GM19025 (cell line): ENCODE measurements at regions not wholly inside any gene's neighbourhood (a gene's known extent, or its start where the extent isn't known, plus 50 kb on each side); places are given as distances from the start of the nearest gene placed in this dataset.
A peak's percentile ranks its signal among the peaks of the same experiment; 100 is the strongest.

ENCODE experiments used
- ATAC-seq: cut with Tn5 transposase; IDR thresholded peaks from one replicate; pipeline ENCODE4 v1.9.1; 2021; ENCODE audit warnings: mild to moderate bottlenecking, low read depth, moderate library complexity; ENCODE audit not compliant: unreplicated experiment

DNA sequence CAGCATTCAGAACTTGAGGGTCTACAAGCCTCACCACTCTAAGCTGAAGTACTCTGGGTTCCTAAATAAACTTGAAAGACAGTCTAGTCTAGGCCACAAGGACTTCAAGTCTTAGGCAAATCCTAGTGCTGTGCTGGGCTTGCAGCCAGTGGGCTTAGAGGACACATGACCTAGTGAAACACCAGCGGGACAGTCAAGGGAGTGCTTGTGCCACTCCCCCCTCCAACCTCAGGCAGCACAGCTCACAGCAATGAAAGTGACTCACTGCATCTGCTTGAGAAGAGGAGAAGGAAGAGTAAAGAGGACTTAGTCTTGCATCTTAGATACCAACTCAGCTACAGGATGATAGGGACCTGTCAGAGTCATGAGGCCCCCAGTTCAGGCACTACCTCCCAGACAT is 438.1 kb downstream of the IPO8 start:
- ATAC-seq: no peak

GRCh38 chr12:30251546-30251945 is 444.1 kb downstream of the IPO8 start:
- ATAC-seq: no peak

DNA sequence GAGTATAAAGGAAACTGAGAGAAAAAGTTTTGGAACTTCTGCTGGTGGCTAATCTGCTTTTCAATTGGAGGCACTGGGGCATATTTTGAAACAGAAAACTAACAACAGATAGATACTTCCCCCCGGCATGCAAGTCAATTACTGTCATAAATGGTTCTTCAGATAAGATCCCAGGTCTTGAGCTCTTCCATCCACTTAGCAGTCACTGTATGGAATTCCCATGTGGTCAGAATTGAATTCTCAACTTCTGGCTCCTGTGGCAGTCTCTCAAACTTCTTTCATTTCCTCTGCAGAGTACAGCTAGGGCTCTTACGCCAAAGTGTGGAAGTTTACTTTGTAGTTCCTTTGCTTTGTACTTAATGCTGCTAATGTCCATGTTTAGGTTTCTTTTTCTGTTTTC is 452.2 kb downstream of the IPO8 start:
- no peak for ATAC-seq

DNA sequence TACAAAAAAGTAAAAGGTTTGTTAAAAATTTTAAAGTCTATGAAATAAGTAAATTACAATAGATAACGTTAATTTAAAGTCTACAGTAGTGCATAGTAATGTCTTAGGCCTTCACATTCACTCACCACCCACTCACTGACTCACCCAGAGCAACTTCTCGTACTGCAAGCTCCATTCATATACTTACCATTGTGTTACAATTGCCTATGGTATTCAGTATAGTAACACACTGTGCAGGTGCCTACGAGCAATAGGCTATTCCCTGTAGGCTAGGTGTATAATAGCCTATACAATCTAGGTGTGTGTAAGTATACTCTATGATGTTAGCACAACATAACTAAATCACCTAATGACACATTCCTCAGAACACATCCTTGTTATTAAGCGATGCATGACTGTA is 435.3 kb upstream of the TMTC1 start:
- ATAC-seq: no peak

- no peak for ATAC-seq
Measured at GRCh38 chr12:30218073-30218472, 434.3 kb upstream of the TMTC1 start.

DNA sequence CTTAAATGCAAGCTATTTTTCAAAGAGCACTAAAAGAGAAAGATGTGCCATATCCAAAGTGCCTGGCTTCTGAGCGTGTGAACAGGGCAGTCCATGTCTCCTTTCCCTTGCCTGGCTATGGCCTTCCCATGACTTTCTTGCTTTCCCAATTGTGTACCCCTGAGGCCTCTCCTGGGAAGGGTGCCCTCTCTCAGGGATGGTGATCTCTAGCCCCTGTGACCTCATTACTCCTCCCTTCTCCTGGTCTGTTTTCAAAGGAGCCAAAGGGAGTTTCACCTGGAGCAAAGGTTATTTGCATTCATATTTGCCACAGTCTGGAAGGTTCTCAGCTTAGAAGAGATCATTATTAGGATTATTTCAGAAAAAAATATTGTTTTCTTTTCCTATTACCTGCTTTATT is 429.4 kb upstream of the TMTC1 start:
- ATAC-seq: no peak

DNA sequence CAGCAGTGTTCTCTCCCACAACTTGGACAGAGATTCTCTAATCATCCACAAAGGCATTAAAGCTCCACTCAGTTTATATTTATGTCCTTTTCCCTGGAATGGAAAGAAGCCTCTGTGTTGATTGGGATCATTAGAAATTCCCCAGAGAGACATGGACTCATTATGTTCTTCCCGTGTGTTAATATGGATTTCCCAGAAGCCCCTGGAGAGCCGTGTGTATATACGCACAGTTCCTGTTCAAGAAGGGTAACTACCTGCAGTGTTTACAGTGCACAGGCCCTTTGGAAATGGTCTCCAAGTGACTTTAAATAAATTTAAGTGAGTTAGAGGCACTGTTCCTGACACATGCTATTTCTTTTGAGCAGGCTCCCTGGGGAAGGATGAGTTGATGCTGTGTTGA is 428.0 kb upstream of the TMTC1 start:
- no peak for ATAC-seq

DNA sequence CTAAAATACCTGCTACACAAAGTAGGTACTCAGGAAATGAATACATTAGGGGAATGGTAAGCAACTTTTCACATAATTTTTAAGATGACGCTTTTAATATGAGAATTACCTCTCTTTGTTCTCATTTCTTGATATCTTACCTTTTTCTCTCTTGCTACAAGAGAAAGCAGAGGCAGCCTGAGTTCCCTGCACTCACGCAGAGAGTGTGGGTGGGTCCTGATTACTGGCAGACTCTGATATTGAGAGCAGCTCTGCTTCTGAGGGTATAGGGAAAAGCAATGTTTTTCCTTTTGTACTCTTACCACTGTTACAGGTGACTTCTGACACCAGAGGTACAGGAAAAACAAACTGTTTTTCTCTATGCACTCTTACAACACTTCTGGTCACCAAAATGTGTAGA is 420.2 kb upstream of the TMTC1 start:
- no peak for ATAC-seq

- no peak for ATAC-seq
Measured at GRCh38 chr12:30202521-30203254, 418.9 kb upstream of the TMTC1 start.

DNA sequence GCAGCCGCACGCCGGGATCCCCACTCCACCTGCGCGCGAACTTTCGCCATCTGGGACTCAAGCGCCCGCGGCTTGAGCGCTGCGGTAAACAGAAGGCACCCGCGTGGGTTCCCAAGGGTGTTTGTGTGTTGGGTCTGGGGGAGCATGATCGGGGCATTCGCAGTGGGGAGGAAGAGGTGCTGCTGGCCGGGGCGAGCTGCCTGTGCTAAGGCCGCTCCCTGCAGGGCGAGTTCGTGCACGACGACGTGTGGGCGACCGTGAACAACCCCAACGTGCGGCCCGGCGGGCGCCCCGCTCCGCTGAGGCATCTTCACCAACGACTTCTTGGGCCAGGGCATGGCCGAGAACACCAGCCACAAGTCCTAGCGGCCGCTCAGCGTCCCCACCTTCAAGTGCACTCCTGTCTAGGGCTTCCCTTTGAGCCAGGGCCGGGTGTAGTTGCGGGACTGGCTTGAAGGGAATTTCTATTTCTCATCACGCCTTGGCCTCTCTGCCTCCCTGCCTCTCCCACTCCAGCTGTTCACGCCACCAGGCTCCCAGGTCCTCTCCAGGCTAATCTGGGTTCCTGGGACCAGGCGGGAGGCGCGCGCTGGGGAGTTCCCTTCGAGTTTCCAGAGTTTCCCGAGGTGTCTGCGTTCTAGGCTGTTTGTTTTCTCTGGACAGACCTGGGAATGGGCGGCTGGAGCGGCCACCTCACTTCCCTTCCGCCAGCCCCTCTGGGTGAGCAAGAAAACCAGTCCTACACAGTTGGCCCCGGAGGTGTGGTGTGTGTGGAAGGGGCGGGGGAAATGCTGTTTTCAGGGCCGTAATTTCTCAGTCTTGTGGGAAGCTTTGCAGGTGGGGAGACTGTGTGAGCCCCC is 417.8 kb upstream of the TMTC1 start:
- no peak for ATAC-seq

- ATAC-seq: no peak
Measured at GRCh38 chr12:30200864-30201263, 417.1 kb upstream of the TMTC1 start.

DNA sequence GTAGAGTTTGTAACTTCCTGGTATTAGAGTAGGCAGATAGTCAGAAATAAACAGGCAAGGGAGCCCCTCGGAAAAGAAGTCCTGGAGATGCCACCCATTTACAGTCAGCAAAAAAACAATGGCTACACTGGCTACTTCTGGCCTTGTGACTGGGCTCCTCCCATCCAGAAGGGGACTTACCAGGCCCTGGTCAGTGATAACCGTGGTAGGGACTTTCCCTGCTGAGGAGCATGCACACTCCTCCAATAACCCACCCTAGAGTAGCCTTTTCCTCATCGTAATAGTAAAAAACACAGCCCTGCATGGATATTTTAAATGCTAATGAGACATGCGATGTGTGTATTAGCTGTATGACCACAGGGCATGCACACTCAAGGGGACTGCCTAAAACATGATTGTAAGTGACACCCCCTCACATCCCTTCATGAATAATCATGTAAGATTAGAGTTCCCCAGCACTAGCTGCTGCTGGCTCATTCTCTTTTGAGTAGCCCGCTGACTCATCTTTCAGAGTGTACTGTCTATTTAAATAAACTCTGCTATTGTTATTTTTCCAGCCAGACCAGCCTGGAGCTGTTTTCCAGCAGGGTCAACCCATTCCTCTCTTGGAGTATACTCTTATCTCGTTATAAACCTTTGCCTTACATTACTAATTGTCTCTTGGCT is 413.8 kb upstream of the TMTC1 start:
- ATAC-seq: peak; percentile 82

GRCh38 chr12:30191696-30192455 is 408.1 kb upstream of the TMTC1 start:
- ATAC-seq: no peak

DNA sequence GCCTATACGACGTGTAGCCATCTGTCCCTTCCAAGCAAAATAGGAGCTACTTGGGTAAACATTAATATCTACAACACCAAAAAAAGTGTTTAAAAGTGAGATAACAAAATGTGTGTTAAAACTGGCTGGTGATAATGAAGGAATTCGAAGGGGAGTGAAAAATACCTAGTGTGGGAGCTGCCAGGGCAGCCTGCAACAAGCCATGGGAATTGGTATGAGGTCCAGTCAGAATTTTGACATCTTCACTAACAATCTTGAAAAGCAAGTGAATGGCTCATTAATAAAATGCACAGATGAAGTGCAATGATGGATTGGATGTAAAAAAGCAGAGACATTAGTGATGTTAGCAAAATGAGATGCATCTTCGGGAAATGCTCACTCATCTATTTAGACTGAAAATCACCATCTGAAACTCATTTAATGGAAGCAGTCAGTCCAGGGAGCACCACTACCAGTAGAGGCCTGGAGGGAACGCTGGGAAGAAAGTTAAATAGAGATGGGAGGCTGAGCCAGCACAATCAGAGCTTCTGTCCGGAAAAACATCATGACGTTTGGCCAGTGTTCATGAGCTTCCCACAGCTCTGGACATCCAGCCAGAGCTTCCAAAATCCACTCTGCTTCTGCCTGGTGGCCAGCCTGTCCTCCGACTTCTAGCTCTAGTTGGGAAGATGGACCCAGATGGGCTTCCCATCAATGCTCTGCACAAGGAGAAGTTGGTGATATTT is 405.0 kb upstream of the TMTC1 start:
- ATAC-seq: no peak

- ATAC-seq: no peak
Measured at GRCh38 chr12:30187426-30187825, 403.7 kb upstream of the TMTC1 start.

DNA sequence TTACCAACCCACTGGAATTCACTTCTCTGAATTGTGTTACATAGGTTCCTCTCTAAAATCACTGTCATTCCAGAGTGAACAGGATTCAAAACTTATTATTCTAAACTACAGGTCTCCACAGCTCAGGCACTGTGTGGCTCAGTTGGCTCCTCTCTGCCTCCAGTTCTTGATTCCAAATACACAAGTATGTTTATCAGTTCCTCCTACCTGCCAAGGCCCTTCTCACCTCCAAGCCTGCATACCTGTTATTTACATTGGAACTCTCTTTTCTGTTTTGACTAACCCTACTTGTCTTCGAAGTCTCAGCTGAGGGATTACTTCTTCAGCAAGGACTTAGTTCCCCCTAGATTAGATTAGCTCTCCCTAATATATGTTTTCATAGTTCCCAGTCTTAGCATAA is 397.6 kb upstream of the TMTC1 start:
- no peak for ATAC-seq

DNA sequence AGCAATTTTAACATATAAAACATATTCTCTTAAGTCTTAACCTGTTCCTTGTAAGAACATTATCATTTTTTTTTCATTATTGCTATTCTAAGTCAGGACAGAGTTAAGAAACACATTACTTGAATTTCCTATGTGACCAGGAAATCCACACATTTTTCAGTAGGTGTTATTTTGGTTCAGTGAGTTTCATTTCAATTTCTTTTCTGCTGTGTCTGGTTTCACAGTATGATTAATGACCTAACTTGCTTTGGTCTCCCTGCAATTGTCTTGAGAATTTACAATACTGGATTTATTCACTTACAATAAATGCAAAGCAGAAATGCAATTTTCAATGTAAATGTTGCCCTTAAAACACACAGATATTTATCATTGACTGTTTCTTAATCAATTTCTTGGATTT is 396.9 kb upstream of the TMTC1 start:
- no peak for ATAC-seq

DNA sequence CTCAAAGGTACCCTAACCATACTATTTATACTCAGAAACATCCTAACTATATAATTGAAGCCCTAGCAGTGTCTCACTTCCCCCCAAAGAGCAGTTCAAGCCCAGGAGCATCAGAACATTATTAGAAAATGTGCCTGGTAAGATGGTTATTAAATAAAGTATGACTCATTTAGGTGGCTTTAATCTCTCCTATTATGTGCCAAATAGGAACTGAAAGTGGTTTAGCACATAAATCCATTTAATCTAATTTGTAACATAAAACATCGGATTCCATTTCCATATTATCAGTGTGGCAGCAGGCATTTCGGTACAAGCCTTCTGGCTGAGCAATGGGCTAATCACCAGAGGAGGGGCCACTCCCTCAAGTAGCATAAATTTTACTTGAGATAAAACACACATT is 395.2 kb upstream of the TMTC1 start:
- no peak for ATAC-seq

- no peak for ATAC-seq
Measured at GRCh38 chr12:30169839-30170591, 386.3 kb upstream of the TMTC1 start.
